Eye (tissue), 1 donor: ENCODE measurements at regions not wholly inside any gene's neighbourhood (a gene's known extent, or its start where the extent isn't known, plus 50 kb on each side); places are given as distances from the start of the nearest gene placed in this dataset.

Experiments
- DNase-seq: peaks from one replicate; pipeline ENCODE4 v3.0.0-alpha.2; 2015

DNA sequence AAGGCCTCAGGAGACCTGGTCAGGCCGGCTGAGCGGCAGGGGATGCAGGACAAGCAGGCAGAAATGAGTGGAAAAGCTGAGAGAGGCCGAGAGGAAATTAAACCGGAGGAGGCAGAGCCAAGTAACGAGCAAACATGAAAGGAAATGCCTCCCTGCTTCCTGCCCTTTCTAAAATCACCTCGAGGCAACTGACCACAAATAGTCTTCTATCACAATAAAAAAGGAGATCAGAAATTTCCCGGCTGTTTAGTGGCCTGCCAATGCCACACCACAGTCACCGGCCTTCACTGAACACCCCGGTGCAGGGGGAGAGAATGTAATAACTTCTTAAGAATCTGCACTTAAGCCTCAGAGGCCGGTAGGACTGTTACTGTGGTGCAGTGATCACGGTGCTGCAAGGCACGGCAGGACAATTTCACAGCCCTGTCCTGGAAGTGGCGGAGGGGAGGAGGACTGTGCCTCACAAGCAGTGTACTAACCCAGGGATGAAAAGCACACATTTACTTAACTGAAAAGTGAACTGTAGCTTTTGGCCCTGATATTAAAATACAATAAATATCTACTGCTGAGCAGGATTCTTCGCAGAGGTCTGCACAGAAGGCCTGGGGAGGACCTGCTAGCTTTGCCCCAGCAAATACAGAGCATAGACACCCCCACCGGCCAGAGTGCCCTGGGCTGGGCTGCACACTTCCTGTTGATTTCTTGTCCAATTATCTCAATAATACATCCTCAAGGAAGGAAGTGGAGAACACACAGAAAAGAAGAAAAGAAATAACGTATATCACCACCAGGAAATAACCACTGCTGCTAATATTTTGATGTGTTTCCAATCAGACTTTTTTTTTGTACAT is 183.5 kb upstream of the NSMCE3 start:
- DNase-seq, result peak; percentile 33

DNA sequence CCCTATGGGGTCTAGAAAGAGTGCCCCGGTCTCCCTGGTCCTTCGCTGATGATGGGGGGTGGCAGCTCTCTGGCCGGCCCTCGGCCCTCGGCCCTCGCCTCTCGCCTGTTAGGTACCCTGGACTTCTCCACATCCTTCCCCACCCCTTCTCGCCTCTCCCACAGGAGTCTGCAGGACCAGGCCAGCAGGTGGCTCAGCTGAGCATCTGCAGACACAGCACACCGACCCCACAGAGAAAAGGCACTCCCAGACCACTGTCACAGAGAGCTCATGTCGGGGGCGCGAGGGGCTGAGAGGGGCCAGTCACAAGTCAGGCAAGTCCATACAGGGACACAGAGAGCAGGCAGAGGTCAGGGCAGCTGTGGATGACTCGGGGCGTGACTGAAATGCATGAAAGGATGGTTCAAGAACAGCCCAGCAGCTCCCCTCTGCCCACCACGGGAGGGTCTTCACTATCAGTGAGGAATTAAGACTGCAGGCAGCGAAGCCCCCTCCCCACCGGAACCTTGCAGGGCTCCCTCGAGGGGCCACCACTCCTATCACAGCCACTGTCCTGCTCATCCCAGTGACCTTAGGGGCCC is 181.7 kb upstream of the NSMCE3 start:
- peak; percentile 59 for DNase-seq

DNA sequence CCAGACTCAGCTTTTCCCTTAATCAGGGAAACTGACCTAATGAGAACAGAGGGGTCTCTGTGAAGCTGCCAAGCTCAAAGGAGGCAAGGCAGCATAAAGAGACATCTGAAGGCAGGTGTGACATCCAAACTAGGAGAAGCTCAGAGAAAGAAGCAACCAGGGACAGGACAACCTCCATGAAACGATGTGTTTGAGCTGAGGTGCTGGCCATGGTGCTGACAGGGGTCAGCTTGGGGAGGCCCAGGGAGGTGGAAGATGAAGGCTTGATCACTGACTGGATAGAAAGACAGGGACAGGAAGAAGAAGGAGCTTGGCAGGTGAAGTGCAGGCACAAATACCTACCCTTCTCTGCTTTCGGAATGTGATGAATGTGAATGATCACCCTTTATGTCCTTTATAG is 179.5 kb upstream of the NSMCE3 start:
- peak; percentile 41 for DNase-seq

DNA sequence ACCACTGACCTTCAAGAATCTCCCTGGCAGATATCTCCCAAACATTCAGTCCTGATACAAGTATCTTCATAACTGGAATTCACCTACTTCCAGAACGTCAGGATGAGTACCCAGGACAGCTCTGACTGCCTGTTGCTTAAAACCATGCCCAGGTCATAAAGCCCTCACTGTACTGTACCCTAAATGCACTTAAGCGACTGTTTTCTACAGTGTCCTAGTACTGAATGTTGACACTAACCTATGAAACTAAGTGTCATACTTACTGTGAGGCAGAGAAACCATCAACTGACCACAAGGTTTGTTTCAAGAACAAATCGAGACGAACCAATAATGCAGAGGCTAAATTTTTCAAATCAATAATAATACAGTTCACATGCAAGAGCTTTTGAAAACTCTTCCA is 178.7 kb upstream of the NSMCE3 start:
- no peak for DNase-seq

DNA sequence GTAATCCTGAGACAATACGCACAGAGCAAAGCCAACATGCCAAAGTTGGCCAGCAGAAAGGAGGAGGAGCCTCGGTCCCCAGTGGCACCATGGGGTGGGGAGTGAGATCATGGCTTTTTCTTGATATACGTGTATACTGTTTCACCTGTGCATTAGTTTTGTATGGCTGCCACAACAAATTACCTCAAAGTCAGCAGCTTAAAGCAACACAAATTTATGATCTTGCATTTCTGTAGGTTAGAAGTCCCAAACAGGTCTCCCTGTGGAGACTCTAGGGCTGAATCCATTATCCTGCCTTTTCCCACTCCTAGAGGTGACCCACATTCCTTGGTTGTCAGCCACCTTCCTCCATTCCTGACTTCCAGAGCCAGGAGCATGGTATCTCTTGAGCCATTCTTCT is 176.9 kb upstream of the NSMCE3 start:
- DNase-seq, result no peak

DNA sequence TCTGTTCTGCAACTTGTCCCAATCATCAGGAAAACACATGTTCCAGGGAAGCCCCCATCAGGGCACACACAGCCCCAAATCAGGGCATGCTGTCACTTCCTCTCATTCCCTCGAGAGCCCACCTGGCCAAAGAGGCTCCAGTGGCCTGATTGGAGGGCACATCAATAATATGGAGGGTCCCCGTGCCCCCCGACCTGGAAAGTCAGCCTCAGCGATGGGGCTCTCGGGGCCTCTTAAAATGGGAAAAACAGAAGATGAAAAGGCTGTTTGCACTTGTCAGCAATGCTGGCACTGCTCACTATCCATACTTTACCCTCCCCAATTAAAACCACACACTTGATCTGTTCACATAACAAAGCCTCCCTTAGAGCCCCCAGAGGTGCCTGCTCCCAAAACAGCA is 172.9 kb upstream of the NSMCE3 start:
- DNase-seq, result no peak

DNA sequence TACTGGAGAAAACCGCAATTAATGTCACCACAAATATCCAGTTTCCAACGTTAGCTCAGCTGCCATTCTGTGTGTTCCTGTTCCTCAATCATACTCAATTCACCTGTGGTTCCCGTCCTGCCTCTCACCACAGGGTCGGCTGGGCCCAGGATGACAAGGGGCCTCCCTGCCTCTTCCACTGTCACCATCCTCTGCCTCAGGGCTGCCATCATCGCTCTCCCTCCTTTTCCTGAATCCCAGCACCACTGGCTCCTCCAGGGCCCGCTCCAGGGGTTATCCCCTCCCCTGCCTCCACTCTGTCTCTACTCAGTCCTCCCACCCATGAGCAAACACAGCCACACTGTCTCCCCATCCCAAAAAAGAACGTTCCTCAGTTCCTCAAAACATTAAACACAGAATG is 170.9 kb upstream of the NSMCE3 start:
- DNase-seq, result no peak

DNA sequence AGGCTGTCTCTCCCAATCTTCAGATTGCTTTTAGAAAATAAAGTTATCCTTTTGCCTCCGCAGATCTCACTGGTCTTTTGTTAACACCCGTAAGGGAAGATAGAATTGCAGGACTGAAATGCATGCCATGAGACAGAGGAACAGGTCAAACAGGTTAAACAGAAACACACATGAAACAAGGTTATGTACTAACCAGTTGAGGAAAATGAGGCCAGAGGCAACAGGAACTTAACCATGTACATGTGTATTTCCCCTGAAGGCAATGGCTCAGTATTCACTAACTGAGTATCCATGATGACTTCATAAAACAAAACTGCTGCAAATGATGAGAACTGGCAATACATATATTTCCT is 169.1 kb upstream of the NSMCE3 start:
- DNase-seq, result no peak

DNA sequence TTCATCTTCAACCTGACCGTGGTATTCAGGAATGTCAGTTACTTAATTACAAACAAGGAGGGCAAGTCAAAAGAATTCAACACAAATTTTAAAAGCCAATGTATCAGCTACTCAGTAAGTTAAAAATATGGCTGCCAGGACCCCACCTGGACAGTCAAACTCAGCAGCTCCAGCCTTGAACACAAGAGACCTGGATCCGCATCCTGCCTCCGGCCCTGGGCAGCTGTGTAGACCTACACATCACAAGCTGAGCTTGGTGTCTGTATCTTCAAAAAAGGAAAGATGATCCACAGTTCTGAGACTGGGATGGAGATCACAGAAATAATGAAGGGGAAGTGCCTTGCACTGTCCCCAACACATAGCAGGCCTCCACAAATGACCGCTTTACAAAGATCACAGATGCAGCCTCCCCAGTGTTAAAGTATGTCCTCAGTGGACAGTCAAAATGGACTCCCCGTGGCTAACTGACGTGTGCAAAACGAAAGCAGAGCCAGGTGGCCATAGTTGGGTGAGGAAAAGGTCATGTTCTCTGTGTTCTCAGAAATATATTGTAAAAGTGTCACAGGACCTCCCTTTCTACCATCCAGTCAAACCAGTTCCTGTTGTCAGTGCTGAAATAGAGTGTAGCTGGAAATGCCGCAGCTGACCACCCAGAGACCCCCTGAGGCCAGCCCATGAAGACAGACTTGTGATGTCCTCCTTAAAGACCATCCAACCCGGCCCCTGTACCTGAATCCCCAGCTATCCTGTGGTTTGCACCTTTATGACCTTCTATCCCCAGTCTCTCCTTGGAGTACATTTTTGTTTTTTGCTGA is 168.5 kb upstream of the NSMCE3 start:
- no peak for DNase-seq

DNA sequence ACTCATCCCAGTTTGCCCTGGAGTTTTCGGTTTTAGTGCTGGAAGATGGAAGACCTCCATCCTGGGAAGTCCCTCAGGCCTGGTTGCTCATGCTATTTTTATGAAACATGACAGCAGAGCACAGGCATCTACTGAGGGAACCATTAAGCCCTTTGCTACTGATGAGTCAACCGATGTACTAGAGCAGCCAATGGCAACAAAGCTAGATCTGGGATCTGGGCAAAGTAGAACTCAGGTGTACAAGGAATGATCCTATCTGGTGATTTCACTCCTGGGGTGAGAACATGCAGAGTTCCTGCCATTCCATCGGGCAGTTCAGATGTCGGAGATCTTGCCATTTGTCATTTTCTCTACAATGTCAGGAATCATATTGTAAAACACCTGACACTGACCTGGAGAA is 166.2 kb upstream of the NSMCE3 start:
- peak; percentile 34 for DNase-seq

DNA sequence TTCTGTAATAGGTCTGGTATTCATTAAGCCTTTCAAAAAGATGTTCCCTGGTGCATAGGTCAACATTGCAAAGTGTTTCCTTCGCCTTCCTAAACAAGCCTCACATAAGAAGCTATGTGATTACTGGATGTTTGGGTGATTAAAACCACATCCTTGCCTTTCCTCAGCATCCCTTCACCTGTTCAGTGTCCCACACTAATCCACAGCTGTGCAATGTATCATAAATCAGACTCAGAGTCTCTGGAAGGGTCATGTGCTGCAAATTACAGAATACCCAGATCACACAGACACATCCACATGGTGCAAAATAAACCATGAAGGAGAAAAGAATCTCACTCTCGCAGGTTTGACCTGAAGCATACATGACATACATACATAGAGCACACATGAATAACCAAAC is 164.7 kb upstream of the NSMCE3 start:
- no peak for DNase-seq

DNA sequence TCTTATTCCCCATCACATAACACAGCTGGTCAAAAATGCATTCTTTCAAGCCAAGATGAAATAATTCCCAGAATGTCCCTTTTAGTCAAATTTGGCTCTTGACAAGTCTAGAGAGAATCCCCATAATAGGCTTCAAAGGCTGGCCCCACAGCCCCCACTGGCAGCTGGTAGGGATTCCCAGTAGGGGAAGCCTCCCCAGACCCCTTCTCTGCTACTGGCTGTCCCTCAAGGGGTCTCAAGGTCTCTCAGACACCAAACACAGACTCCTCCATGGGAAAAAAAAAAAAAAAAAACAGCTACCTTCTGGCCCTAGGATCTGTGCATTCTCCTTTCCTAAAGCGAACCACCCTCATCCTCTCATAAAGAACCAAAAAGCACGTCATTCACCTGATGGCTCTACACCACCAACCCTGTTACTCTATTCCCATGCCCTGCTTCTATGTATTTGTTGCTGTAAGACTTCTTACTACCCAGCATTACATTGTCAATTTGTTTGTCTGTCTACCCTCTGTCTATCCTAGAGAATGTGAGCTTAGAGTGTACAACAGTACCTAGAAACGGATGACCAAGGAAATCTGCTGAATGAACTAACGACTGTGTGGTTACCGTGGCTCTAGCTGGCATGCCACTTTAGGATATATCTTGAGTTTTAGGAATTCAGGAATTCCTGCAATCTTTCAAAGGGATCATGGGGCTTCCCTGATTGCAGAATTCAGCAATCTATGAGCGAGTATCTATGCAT is 164.1 kb upstream of the NSMCE3 start:
- DNase-seq, result no peak

DNA sequence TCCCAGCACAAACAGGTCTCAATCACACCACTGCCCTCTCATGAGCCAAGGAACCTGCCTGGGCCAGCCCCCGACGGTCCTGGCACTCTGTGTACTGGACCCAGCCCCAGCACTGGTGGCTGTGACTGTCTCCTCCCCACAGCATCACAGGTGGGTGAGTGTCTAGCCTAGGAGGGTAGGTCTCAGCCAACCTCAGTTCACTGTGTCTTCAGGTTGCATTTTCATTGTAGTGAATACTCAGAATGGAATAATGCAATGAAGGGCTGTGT is 163.4 kb upstream of the NSMCE3 start:
- no peak for DNase-seq

DNA sequence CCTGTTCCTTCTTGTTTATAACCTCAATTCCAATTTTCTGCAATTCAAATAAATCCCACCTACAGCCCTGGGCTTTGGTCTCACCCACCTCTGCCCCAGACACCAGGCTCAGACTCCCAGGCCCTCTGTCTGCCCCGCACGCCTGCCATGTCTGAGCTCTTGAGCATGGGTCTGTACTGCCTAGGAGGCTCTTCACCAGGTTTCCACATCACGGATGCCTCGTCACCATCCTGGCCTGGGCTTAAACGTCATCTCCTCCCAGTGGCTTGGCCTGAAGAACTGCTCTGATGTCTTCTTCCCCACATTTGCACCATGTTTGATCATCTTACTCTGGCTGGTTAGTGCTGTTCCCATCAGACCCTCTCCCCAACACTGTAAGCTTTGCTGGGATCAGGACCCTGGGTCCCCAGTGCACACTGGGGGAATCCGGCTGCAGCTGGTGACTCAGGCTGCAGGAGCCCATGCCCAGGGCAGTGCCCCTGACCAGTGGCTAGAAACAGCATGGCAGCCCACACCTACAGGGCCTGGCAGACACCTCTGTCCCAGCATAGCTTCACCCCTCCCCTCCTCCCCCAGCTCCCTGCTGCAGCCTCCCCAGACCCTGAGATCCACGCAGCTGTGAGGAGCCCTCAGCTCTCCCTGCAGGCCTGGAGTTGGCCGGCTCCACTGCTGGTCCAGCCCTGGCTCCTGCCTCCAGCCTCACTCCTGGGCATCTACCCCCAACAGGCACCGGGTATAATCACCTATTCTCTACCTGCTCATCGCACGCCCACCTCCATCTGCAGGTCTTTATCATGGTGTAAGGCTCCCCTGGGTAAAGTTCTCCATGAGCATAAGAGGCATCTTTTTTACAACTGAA is 162.8 kb upstream of the NSMCE3 start:
- DNase-seq, result no peak

DNA sequence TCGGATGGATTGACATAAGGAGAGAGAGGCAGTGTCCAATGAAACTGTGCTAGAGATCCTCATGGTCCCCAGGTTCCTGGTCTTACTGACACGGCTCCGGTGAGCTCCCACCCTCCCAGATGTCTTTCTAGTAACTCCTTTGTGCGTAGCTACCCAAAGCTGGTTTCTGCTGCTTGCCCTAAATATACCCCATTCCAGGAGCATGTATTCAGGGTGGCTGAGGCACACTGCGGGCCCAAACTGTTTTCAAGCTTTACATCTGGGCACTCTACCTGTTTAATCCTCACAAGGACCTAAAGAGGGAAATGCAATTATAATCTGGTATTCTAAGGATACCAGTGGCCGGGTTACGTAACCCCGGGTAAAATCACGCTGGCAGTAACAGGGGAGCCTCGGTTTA is 161.2 kb upstream of the NSMCE3 start:
- DNase-seq, result no peak

DNA sequence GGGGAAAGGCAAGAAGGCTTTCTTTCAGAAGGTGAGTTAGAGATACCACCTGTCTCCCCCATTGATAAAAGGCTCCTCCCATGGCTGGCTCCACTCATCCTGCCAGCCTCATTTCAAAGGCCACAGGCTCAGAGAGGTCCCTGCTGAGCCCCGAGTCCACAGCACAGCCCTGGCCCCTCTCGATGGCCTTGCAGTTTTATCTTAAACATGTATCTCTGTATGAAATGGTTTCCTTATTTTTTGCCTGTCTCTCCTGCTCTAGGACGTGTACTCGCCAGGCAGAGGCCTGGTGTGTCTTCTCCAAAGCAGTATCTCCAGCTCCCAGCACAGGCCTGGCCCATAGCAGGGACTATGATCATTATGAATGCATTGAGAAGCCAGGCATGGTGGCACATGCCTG is 160.5 kb upstream of the NSMCE3 start:
- no peak for DNase-seq

DNA sequence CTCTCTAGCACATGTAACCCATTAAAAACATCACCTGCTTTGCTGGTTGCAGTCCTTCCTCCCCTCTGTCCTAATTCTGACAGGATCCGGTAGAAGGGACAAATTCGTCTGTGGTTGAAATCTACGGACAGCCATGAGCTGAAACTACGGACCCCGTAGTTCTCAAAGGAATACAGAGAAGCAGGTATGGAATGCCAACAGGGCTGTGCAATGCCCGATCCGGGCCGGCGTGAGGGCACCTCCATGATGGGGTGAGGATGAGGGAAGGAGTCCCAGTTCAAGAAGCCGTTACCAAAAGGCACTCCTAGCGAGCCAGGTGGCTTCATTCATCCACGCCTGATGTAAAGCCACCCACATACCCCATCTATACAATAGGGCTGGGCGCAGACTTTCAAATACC is 160.0 kb upstream of the NSMCE3 start:
- DNase-seq, result no peak

DNA sequence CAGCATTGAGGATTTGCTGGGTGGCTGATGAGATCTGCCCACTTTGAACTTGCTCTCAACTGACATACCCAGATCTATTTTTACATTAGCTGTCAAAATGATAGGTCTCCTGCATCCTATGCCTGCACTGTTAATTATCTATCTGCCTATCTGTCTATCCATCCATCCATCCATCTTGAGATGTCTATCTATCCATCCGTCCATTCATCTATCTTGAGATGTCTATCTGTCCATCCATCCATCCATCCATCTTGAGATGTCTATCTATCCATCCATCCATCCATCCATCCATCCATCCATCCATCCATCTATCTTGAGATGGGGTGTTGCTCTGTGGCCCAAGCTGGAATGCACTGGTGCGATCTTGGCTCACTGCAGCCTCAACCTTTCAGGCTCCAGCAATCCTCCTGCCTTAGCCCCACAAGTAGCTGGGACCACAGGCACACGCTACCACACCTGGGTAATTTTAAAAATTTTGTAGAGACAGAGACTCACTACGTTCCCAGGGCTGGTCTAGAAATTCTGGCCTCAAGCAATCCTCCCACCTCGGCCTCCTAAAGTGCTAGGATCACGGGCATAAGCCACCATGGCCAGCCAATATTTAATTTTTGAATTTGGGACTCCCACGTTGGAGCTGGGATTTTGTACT is 159.4 kb upstream of the NSMCE3 start:
- no peak for DNase-seq

DNA sequence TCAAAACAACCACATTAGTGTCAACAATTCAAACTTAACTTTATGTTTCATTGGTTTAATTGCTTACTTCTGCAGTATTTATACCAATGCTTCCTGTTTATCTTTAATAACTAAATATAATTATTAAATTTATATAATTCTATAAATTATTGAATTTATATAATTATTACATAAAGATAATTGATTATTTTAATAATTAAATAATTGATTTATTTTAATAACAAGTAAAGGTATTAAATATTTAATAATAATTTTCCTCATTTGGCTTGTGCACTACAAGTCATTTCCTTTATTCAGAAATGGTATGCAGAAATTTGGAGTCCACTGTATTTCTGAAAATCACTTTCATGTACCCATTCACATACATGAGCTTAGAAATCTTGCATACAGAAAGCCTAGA is 156.2 kb upstream of the NSMCE3 start:
- DNase-seq, result no peak

DNA sequence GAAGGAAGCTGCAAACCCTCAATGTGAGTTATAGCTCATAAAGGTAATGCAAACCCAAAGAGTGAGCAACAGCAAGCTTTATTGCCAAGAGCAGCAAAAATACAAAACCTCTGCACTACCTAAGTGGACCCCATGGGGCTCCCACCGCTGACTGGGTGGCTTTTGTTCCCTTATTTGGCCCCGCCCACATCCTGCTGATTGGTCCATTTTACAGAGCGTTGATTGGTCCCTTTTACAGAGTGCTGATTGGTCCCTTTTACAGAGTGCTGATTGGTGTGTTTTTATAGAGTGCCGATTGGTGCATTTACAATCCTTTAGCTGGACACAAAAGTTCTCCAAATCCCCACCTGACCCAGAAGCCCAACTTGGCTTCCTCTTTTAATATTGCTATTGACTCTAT is 154.5 kb upstream of the NSMCE3 start:
- DNase-seq, result no peak

DNA sequence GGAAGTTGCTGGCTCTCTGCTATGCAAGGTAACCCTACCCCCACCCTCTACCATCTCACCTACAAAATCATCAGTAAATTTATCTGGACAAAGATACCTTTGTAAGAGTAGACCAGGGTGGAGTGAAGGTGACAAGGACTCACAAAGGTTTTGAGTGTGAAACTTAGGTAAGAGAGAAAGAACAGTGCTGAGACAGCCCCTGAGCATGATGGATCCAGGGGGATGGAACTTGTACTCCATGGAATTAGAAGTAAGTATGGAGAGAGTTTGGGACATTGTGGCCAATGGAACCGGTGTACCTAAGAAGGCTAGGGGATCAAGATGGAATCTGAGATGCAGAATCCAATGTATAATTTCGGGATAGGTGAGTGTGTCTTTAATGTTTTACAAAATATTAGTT is 153.0 kb upstream of the NSMCE3 start:
- no peak for DNase-seq

DNA sequence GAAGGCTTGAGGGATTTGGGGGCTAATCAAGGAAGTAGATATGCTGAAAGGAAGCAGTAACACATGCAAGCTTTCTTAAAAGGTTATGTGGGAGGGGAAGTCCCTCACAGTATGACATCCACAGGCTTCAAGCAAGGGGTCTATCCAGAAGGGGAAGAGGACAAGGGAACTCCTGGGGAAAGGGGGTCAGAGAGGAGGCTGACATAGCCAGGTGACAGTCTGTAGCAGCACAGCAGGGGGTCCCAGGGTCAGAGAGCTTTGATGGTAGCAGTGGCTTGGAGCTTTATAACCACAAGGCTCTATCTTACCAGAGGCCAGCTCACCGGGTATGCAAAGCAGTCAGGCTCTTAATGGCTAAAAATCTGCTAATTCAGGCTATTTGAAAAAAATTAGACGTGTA is 150.6 kb upstream of the NSMCE3 start:
- DNase-seq, result no peak
